GM21576 (cell line): ENCODE measurements at regions not wholly inside any gene's neighbourhood (a gene's known extent, or its start where the extent isn't known, plus 50 kb on each side); places are given as distances from the start of the nearest gene placed in this dataset.

Experiments
- ATAC-seq: cut with Tn5 transposase; IDR thresholded peaks from one replicate; pipeline ENCODE4 v1.9.1; 2021; ENCODE audit warnings: mild to moderate bottlenecking, moderate library complexity; ENCODE audit not compliant: unreplicated experiment

- no peak for ATAC-seq
Measured at GRCh38 chr13:97559981-97560380, 126.0 kb downstream of the RAP2A start.

- ATAC-seq: peak; percentile 49
Measured at GRCh38 chr13:97561182-97561581, 127.2 kb downstream of the RAP2A start.

GRCh38 chr13:97562962-97563361 lies 129.0 kb downstream of the RAP2A start:
- ATAC-seq: no peak

GRCh38 chr13:97564956-97565355 lies 131.0 kb downstream of the RAP2A start:
- no peak for ATAC-seq

- ATAC-seq: no peak
Measured at GRCh38 chr13:97565906-97566305, 131.9 kb downstream of the RAP2A start.

- no peak for ATAC-seq
Measured at GRCh38 chr13:97566907-97567306, 132.9 kb downstream of the RAP2A start.

GRCh38 chr13:97567510-97568243 lies 133.7 kb downstream of the RAP2A start:
- ATAC-seq: peak; percentile 99

GRCh38 chr13:97568850-97569249 lies 134.9 kb downstream of the RAP2A start:
- no peak for ATAC-seq

GRCh38 chr13:97569841-97570240 lies 135.9 kb downstream of the RAP2A start:
- no peak for ATAC-seq

- no peak for ATAC-seq
Measured at GRCh38 chr13:97570442-97570841, 136.5 kb downstream of the RAP2A start.

- ATAC-seq: no peak
Measured at GRCh38 chr13:97573011-97573410, 139.0 kb downstream of the RAP2A start.

GRCh38 chr13:97574926-97575325 lies 141.0 kb downstream of the RAP2A start:
- peak; percentile 59 for ATAC-seq

GRCh38 chr13:97577026-97577425 lies 143.1 kb downstream of the RAP2A start:
- ATAC-seq: no peak

- no peak for ATAC-seq
Measured at GRCh38 chr13:97582170-97582569, 148.2 kb downstream of the RAP2A start.

GRCh38 chr13:97583907-97584497 lies 150.0 kb downstream of the RAP2A start:
- no peak for ATAC-seq

- ATAC-seq: no peak
Measured at GRCh38 chr13:97586941-97587340, 153.0 kb downstream of the RAP2A start.

- ATAC-seq: no peak
Measured at GRCh38 chr13:97588993-97589392, 155.0 kb downstream of the RAP2A start.

- no peak for ATAC-seq
Measured at GRCh38 chr13:97600458-97601075, 166.6 kb downstream of the RAP2A start.

- no peak for ATAC-seq
Measured at GRCh38 chr13:97615266-97615665, 181.3 kb downstream of the RAP2A start.

- ATAC-seq: no peak
Measured at GRCh38 chr13:97616385-97616784, 182.4 kb downstream of the RAP2A start.

- no peak for ATAC-seq
Measured at GRCh38 chr13:97621025-97621424, 187.1 kb downstream of the RAP2A start.

GRCh38 chr13:97621631-97622030 lies 187.7 kb downstream of the RAP2A start:
- ATAC-seq: no peak
